Calu3 (cell line): ENCODE measurements at regions not wholly inside any gene's neighbourhood (a gene's known extent, or its start where the extent isn't known, plus 50 kb on each side); places are given as distances from the start of the nearest gene placed in this dataset.

Experiments
- BruUV-seq: library from RNA; stranded (reverse); fragments of 400-500 nt; replicated peaks from 2 replicates; lab custom pipeline; 2021; lab: Mats Ljungman, UMichigan
- CTCF ChIA-PET: fragments of 300-600 bp; sonication (Branson Sonifier 250); formaldehyde crosslinking; loops from one replicate; lab custom pipeline; 2022; ENCODE audit warnings: antibody characterized with exemption; lab: Charles Lee
- DNase-seq: peaks from one replicate; pipeline ENCODE4 v3.0.0; 2022
- H3K27ac Mint-ChIP-seq: one replicate; pipeline ENCODE4 v1.8.0; 2022; ENCODE audit warnings: mixed read lengths; ENCODE audit not compliant: unreplicated experiment
- H3K27me3 Mint-ChIP-seq: one replicate; pipeline ENCODE4 v1.8.0; 2022; ENCODE audit warnings: mixed read lengths; ENCODE audit not compliant: unreplicated experiment
- H3K36me3 Mint-ChIP-seq: one replicate; pipeline ENCODE4 v1.8.0; 2022; ENCODE audit warnings: mild to moderate bottlenecking, moderate library complexity, mixed read lengths; ENCODE audit not compliant: insufficient read depth, unreplicated experiment
- H3K4me1 Mint-ChIP-seq: one replicate; pipeline ENCODE4 v1.8.0; 2022; ENCODE audit warnings: mild to moderate bottlenecking, low read depth, mixed read lengths; ENCODE audit not compliant: unreplicated experiment
- H3K4me3 Mint-ChIP-seq: one replicate; pipeline ENCODE4 v1.8.0; 2022; ENCODE audit warnings: mild to moderate bottlenecking, low read depth, moderate library complexity, mixed read lengths; ENCODE audit not compliant: unreplicated experiment
- H3K9me3 Mint-ChIP-seq: one replicate; pipeline ENCODE4 v1.8.0; 2022; ENCODE audit warnings: low read depth, mixed read lengths; ENCODE audit not compliant: unreplicated experiment
- intact Hi-C: fragments of 100-400 bp; cut with micrococcal nuclease; formaldehyde crosslinking; loops from one replicate; pipeline ENCODE4 v1.10.0; 2022; ENCODE audit not compliant: unreplicated experiment
- TF ChIP-seq, protein P1 (sequence below): fragments of 200-600 bp; IDR thresholded peaks from one replicate; pipeline ENCODE4 v1.8.0; 2022; ENCODE audit warnings: antibody characterized with exemption; ENCODE audit not compliant: unreplicated experiment

DNA sequence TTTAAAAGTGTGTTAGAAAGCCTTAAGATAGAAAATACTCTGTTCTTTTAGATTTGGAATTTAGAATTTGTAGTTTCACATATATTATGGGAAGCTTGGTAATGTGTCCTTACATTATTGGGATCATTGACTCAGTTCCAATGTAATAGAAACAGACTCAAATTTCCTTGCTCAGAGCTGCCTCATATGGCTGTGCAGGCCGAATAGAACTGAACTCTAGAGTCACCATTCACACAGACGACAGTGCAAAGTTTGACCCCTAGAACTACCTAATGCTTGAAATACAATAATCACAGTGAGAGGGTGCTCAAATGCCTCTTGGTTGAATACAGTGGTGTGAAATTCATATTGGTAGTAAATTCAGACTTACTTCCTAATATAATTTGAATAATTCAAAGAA, 482.7 kb upstream of the CITED2 start:
- no peak for DNase-seq
- CTCF ChIA-PET, result no interaction called here
- Mint-ChIP-seq H3K27me3 (no peaks in the 10 kb centered on the region), H3K4me3 (no peak overlapping the region), H3K36me3 (no peaks in the 10 kb centered on the region), H3K4me1 (peaks cover 36% of the 10 kb centered on the region), H3K9me3 (no peaks in the 10 kb centered on the region), H3K27ac (no peak overlapping the region)
- intact Hi-C loops, result loop anchor here (5.0 to 10.0 kb wide), 2 partner anchors 272 to 485 kb away; partner anchors contain the start of gene CITED2
- BruUV-seq, result no TSS peak
- TF ChIP-seq, protein P1, sequence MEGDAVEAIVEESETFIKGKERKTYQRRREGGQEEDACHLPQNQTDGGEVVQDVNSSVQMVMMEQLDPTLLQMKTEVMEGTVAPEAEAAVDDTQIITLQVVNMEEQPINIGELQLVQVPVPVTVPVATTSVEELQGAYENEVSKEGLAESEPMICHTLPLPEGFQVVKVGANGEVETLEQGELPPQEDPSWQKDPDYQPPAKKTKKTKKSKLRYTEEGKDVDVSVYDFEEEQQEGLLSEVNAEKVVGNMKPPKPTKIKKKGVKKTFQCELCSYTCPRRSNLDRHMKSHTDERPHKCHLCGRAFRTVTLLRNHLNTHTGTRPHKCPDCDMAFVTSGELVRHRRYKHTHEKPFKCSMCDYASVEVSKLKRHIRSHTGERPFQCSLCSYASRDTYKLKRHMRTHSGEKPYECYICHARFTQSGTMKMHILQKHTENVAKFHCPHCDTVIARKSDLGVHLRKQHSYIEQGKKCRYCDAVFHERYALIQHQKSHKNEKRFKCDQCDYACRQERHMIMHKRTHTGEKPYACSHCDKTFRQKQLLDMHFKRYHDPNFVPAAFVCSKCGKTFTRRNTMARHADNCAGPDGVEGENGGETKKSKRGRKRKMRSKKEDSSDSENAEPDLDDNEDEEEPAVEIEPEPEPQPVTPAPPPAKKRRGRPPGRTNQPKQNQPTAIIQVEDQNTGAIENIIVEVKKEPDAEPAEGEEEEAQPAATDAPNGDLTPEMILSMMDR, result no peak

DNA sequence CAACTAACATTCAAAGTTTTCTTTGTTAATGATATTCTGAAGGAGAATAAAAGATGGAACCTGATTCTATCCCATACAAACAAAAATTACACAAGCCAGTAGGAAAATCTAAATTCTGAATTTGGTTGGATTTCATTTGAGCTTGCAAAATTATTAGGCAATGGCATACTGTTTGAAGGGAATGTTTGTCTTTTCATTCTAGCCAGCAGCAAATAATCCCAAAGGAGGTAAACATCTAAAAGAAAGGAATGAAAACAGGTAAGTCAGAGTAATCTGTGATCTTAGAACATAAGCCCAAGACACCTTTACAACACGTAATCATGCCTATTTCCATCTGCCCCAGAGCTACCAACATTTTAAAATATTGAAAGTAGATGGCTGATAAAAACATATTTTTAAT, 482.1 kb upstream of the CITED2 start:
- H3K36me3 Mint-ChIP-seq, result no peaks in the 10 kb centered on the region
- H3K27me3 Mint-ChIP-seq, result no peaks in the 10 kb centered on the region
- intact Hi-C loops, result loop anchor here (5.0 to 10.0 kb wide), 2 partner anchors 272 to 484 kb away; partner anchors contain the start of gene CITED2
- peaks cover 36% of the 10 kb centered on the region for H3K4me1 Mint-ChIP-seq
- H3K4me3 Mint-ChIP-seq, result no peak overlapping the region
- CTCF ChIA-PET, result no interaction called here
- no peak overlapping the region for H3K27ac Mint-ChIP-seq
- no TSS peak for BruUV-seq
- TF ChIP-seq, protein P1, result no peak
- H3K9me3 Mint-ChIP-seq, result no peaks in the 10 kb centered on the region
- DNase-seq, result no peak

- H3K27ac Mint-ChIP-seq, result no peak overlapping the region
- TF ChIP-seq, protein P1, result no peak
- no TSS peak for BruUV-seq
- no peaks in the 10 kb centered on the region for H3K36me3 Mint-ChIP-seq
- H3K4me1 Mint-ChIP-seq, result peaks cover 36% of the 10 kb centered on the region
- H3K9me3 Mint-ChIP-seq, result no peaks in the 10 kb centered on the region
- CTCF ChIA-PET, result no interaction called here
- intact Hi-C loops, result loop anchor here (5.0 to 10.0 kb wide), 2 partner anchors 271 to 483 kb away; partner anchors contain the start of gene CITED2
- H3K4me3 Mint-ChIP-seq, result no peak overlapping the region
- no peaks in the 10 kb centered on the region for H3K27me3 Mint-ChIP-seq
- DNase-seq, result no peak
These were observed 481.3 kb upstream of the CITED2 start for GRCh38 chr6:139855671-139856311.

GRCh38 chr6:139853302-139853992, 479.0 kb upstream of the CITED2 start:
- intact Hi-C loops, result loop anchor here (10.0 kb wide), 1 partner anchor 269 kb away; no protein-coding TSS in a partner anchor
- DNase-seq, result no peak
- peaks cover 5% of the 10 kb centered on the region for H3K36me3 Mint-ChIP-seq
- CTCF ChIA-PET, result interaction anchor here (0.7 to 1.1 kb wide), 2 partner anchors 88 to 286 kb away, joined by 3 to 4 read pairs; no protein-coding TSS in a partner anchor
- no peaks in the 10 kb centered on the region for H3K9me3 Mint-ChIP-seq
- peak overlapping the region; percentile 23 for H3K27ac Mint-ChIP-seq
- BruUV-seq, result no TSS peak
- H3K27me3 Mint-ChIP-seq, result no peaks in the 10 kb centered on the region
- no peak overlapping the region for H3K4me3 Mint-ChIP-seq
- peaks cover 36% of the 10 kb centered on the region for H3K4me1 Mint-ChIP-seq
- TF ChIP-seq, protein P1, result no peak
